Esophagus (tissue), 2 donors: ENCODE measurements at regions not wholly inside any gene's neighbourhood (a gene's known extent, or its start where the extent isn't known, plus 50 kb on each side); places are given as distances from the start of the nearest gene placed in this dataset.

Experiments used
- H3K27ac ChIP-seq, 2 donors: one replicate each; pipeline ENCODE4 v1.5.1; 2013; ENCODE audit warnings: low read depth in 2 of 2, mild to moderate bottlenecking in 2 of 2, inconsistent platforms in 1 of 2, low read length in 1 of 2, moderate library complexity in 1 of 2
- H3K27me3 ChIP-seq, 2 donors: one replicate each; pipeline ENCODE4 v1.6.1; 2013; ENCODE audit warnings: low read length in 2 of 2, control low read depth in 1 of 2, mild to moderate bottlenecking in 1 of 2; ENCODE audit not compliant: insufficient read depth in 2 of 2, control insufficient read depth in 1 of 2
- H3K36me3 ChIP-seq, 2 donors: one replicate each; pipeline ENCODE4 v1.6.1; 2013; ENCODE audit warnings: low read length in 1 of 2; ENCODE audit not compliant: control insufficient read depth in 2 of 2, insufficient read depth in 2 of 2
- H3K4me1 ChIP-seq, 2 donors: one replicate each; pipeline ENCODE4 v1.6.1; 2013; ENCODE audit warnings: low read length in 1 of 2; ENCODE audit not compliant: control insufficient read depth in 2 of 2, insufficient read depth in 2 of 2
- H3K4me3 ChIP-seq, 2 donors: one replicate each; pipeline ENCODE4 v1.5.1; 2013; ENCODE audit warnings: low read length in 2 of 2, mild to moderate bottlenecking in 2 of 2, low read depth in 1 of 2, moderate library complexity in 1 of 2
- H3K9me3 ChIP-seq, 2 donors: one replicate each; pipeline ENCODE4 v1.6.1; 2013; ENCODE audit warnings: mild to moderate bottlenecking in 2 of 2, low read depth in 1 of 2, low read length in 1 of 2, moderate library complexity in 1 of 2; ENCODE audit not compliant: control insufficient read depth in 2 of 2, insufficient read depth in 1 of 2
- WGBS, 2 donors: extraction: QIAGEN DNeasy Blood & Tissue Kit; methylation state at CpG; one replicate each; pipeline ENCODE4 v1.1.7; 2013; 5-methylcytosine and 5-hydroxymethylcytosine counted together
- donor health status: healthy with polysubstance abuse.
- donor health status: Bipolar disorder and iron deficiency.

GRCh38 chr4:19319607-19320006 is 932.1 kb upstream of the SLIT2 start:
- Histone ChIP-seq H3K4me1 (no peaks in the 10 kb centered on the region), H3K36me3 (no peaks in the 10 kb centered on the region), H3K27me3 (no peaks in the 10 kb centered on the region), H3K27ac (no peak overlapping the region), H3K4me3 (no peak overlapping the region), H3K9me3 (no peaks in the 10 kb centered on the region)
- WGBS, 2 donors: 58 to 76% methylated on average over 1 of the region's 1 CpG

- H3K9me3 ChIP-seq: no peaks in the 10 kb centered on the region
- no peaks in the 10 kb centered on the region for H3K36me3 ChIP-seq
- no peak overlapping the region for H3K4me3 ChIP-seq
- no peak overlapping the region for H3K27ac ChIP-seq
- H3K4me1 ChIP-seq: no peaks in the 10 kb centered on the region
- H3K27me3 ChIP-seq: no peaks in the 10 kb centered on the region
These were observed 934.3 kb upstream of the SLIT2 start for GRCh38 chr4:19317377-19317776.

GRCh38 chr4:19314116-19314515 is 937.6 kb upstream of the SLIT2 start:
- no peak overlapping the region for H3K4me3 ChIP-seq
- no peaks in the 10 kb centered on the region for H3K27me3 ChIP-seq
- H3K9me3 ChIP-seq: no peaks in the 10 kb centered on the region
- WGBS, 2 donors: 41 to 68% methylated on average over 1 of the region's 1 CpG
- no peak overlapping the region for H3K27ac ChIP-seq
- no peaks in the 10 kb centered on the region for H3K4me1 ChIP-seq
- H3K36me3 ChIP-seq: no peaks in the 10 kb centered on the region

- H3K9me3 ChIP-seq: no peaks in the 10 kb centered on the region
- H3K27me3 ChIP-seq: no peaks in the 10 kb centered on the region
- H3K27ac ChIP-seq: no peak overlapping the region
- no peaks in the 10 kb centered on the region for H3K36me3 ChIP-seq
- no peak overlapping the region for H3K4me3 ChIP-seq
- no peaks in the 10 kb centered on the region for H3K4me1 ChIP-seq
- WGBS, 2 donors: 52 to 56% methylated on average over 2 of the region's 2 CpGs
These were observed 942.3 kb upstream of the SLIT2 start for GRCh38 chr4:19309378-19309777.

- Histone ChIP-seq H3K27ac (no peak overlapping the region), H3K36me3 (no peaks in the 10 kb centered on the region), H3K4me1 (no peaks in the 10 kb centered on the region), H3K4me3 (no peak overlapping the region), H3K27me3 (no peaks in the 10 kb centered on the region), H3K9me3 (no peaks in the 10 kb centered on the region)
- WGBS, 2 donors: 40 to 51% methylated on average over 2 of the region's 2 CpGs
These were observed 947.7 kb upstream of the SLIT2 start for GRCh38 chr4:19304028-19304427.

- 61 to 67% methylated on average over 4 of the region's 4 CpGs for WGBS, 2 donors
- H3K36me3 ChIP-seq: no peaks in the 10 kb centered on the region
- H3K27ac ChIP-seq: no peak overlapping the region
- no peaks in the 10 kb centered on the region for H3K4me1 ChIP-seq
- no peaks in the 10 kb centered on the region for H3K27me3 ChIP-seq
- H3K9me3 ChIP-seq: no peaks in the 10 kb centered on the region
- no peak overlapping the region for H3K4me3 ChIP-seq
These were observed 950.2 kb upstream of the SLIT2 start for GRCh38 chr4:19301527-19301926.

GRCh38 chr4:19300213-19300612 is 951.5 kb upstream of the SLIT2 start:
- H3K27ac ChIP-seq: no peak overlapping the region
- H3K9me3 ChIP-seq: no peaks in the 10 kb centered on the region
- WGBS, 2 donors: 74 to 78% methylated on average over 1 of the region's 1 CpG
- no peaks in the 10 kb centered on the region for H3K36me3 ChIP-seq
- H3K4me3 ChIP-seq: no peak overlapping the region
- H3K4me1 ChIP-seq: no peaks in the 10 kb centered on the region
- H3K27me3 ChIP-seq: no peaks in the 10 kb centered on the region

- Histone ChIP-seq H3K27ac (no peak overlapping the region), H3K27me3 (no peaks in the 10 kb centered on the region)
These were observed 952.7 kb upstream of the SLIT2 start for GRCh38 chr4:19298998-19299397.

GRCh38 chr4:19293781-19294180 is 957.9 kb upstream of the SLIT2 start:
- WGBS, 2 donors: 96 to 100% methylated on average over 1 of the region's 1 CpG

More at GRCh38 chr4:19298998-19299397, 952.7 kb upstream of the SLIT2 start:
- Histone ChIP-seq H3K4me1 (no peaks in the 10 kb centered on the region), H3K36me3 (no peaks in the 10 kb centered on the region), H3K4me3 (no peak overlapping the region), H3K9me3 (no peaks in the 10 kb centered on the region)
- whole genome bisulfite sequencing, 2 donors: 76 to 79% methylated on average over 3 of the region's 3 CpGs

GRCh38 chr4:19293080-19293479 is 958.6 kb upstream of the SLIT2 start:
- Histone ChIP-seq H3K4me3 (no peak overlapping the region), H3K4me1 (no peaks in the 10 kb centered on the region), H3K36me3 (no peaks in the 10 kb centered on the region), H3K27ac (no peak overlapping the region), H3K9me3 (no peaks in the 10 kb centered on the region), H3K27me3 (no peaks in the 10 kb centered on the region)
- WGBS, 2 donors: 0 to 88% methylated on average over 1 of the region's 1 CpG

More at GRCh38 chr4:19293781-19294180, 957.9 kb upstream of the SLIT2 start:
- no peaks in the 10 kb centered on the region for H3K9me3 ChIP-seq
- no peak overlapping the region for H3K4me3 ChIP-seq
- no peaks in the 10 kb centered on the region for H3K36me3 ChIP-seq
- H3K4me1 ChIP-seq: no peaks in the 10 kb centered on the region
- H3K27me3 ChIP-seq: no peaks in the 10 kb centered on the region
- H3K27ac ChIP-seq: no peak overlapping the region
